Heart left ventricle (tissue), 16 donors: ENCODE measurements at regions not wholly inside any gene's neighbourhood (a gene's known extent, or its start where the extent isn't known, plus 50 kb on each side); places are given as distances from the start of the nearest gene placed in this dataset.
"Not testable (repeated sequence)": the region's sequence is repeated elsewhere in the genome, so short reads cannot be mapped to it uniquely, and the experiment has no call there.

Experiments used
- ATAC-seq, 4 donors: fragments of 200-7000 bp; cut with Tn5 transposase; one replicate each; pipeline ENCODE4 v1.9.1; 2020 to 2022; ENCODE audit warnings: moderate library complexity in 4 of 4, mild to moderate bottlenecking in 3 of 4, moderate number of reproducible peaks in 1 of 4
- DNase-seq, 5 donors: peaks; one replicate each; pipeline ENCODE4 v3.0.0-alpha.2; 2020
- H3K27ac ChIP-seq, 12 donors: fragments of 200-600 bp; sonication (generic) in 4 of 12; one replicate each; pipeline versions ENCODE4 v1.5.0 to v1.8.0; 2016 to 2022; ENCODE audit warnings: mild to moderate bottlenecking in 2 of 12
- H3K27me3 ChIP-seq, 9 donors: fragments of 200-600 bp; sonication (generic) in 2 of 9; one replicate each; pipeline versions ENCODE4 v1.5.1 to v1.8.0; 2016 to 2022; ENCODE audit warnings: mild to moderate bottlenecking in 3 of 9
- H3K36me3 ChIP-seq, 9 donors: fragments of 200-600 bp; sonication (generic) in 2 of 9; one replicate each; pipeline versions ENCODE4 v1.5.0 to v1.8.0; 2018 to 2022; ENCODE audit warnings: mild to moderate bottlenecking in 2 of 9
- H3K4me1 ChIP-seq, 12 donors: fragments of 200-600 bp; sonication (generic) in 4 of 12; one replicate each; pipeline versions ENCODE4 v1.5.0 to v1.8.0; 2016 to 2022; ENCODE audit warnings: mild to moderate bottlenecking in 3 of 12
- H3K4me3 ChIP-seq, 12 donors: fragments of 200-600 bp; sonication (generic) in 4 of 12; one replicate each; pipeline versions ENCODE4 v1.5.0 to v1.8.0; 2017 to 2022; ENCODE audit warnings: mild to moderate bottlenecking in 9 of 12, moderate library complexity in 4 of 12
- H3K9me3 ChIP-seq, 12 donors: fragments of 200-600 bp; sonication (generic) in 4 of 12; one replicate each; pipeline versions ENCODE4 v1.5.0 to v1.8.0; 2016 to 2022; ENCODE audit warnings: mild to moderate bottlenecking in 1 of 12
- WGBS, 4 donors: extraction: QIAGEN DNeasy Blood & Tissue Kit in 2 of 4; methylation state at CpG; one replicate each; pipeline versions ENCODE4 v1.1.5 to v1.1.7; 2013 to 2018; 5-methylcytosine and 5-hydroxymethylcytosine counted together
- intact Hi-C, 10 donors: fragments of 100-400 bp; cut with DNase I; formaldehyde crosslinking; loops; one replicate each; pipeline versions ENCODE4 v1.11.1 to v1.14.2; 2022
- donor health status: ischemic (EF 13 %, LVEDD 7.1; RV severe dilation, severe dysfunction).
- donor health status: healthy with polysubstance abuse.
- donor health status: DM: no; HTN: yes; CAD: no.
- donor health status: DM: no; HTN: no; CAD: no.
- donor health status: ischemic (EF 25% LVEDD 6.9; RV normal size, moderate dysfunction).
- donor health status: ischemic (EF 25% LVEDD 5.7; RV mildly dilated, moderate dysfunction).
- donor health status: healthy.
- donor health status: DM: yes; HTN: yes; CAD: no.
- donor health status: ischemic (EF 35%, LVEDD 5.7; RV mildly dilated, moderate dysfunction).
- donor health status: nonischemic (EF 11% LVEDD 7.7; RV severe dilation, severe dysfunction).
- donor health status: DM: yes; HTN: yes; CAD: no.
- donor health status: PGD.
- donor health status: ischemic (EF 29% LVEDD 5.4; RV normal size, mild dysfunction).
- donor health status: nonischemic (EF 23%, LVEDD 6.1; RV moderate dilation, normal function).

GRCh38 chr7:73213076-73213475 is 95.5 kb downstream of the NSUN5 start:
- 43 to 58% (median 47%) methylated on average over 4 of the region's 7 CpGs for WGBS, 4 donors
- H3K27me3 ChIP-seq, intact Hi-C loops, H3K9me3 ChIP-seq, H3K27ac ChIP-seq, H3K4me3 ChIP-seq, H3K36me3 ChIP-seq, H3K4me1 ChIP-seq: not testable (repeated sequence)
- DNase-seq (peak in 3 of 5 donors; percentile 17 to 57 (median 24)), ATAC-seq (peak; percentile 26 to 48 (median 45))

- ATAC-seq, H3K27ac ChIP-seq, H3K4me3 ChIP-seq, H3K27me3 ChIP-seq, DNase-seq, H3K36me3 ChIP-seq, intact Hi-C loops, H3K9me3 ChIP-seq, H3K4me1 ChIP-seq: not testable (repeated sequence)
- 50 to 61% (median 59%) methylated on average over 1 of the region's 3 CpGs for WGBS, 4 donors
These were observed 103.0 kb downstream of the NSUN5 start for GRCh38 chr7:73205594-73205993.

- H3K27me3 ChIP-seq, H3K36me3 ChIP-seq, H3K4me1 ChIP-seq, intact Hi-C loops, H3K9me3 ChIP-seq, ATAC-seq, H3K27ac ChIP-seq, H3K4me3 ChIP-seq, DNase-seq: not testable (repeated sequence)
- 84 to 93% (median 86%) methylated on average over 2 to 5 of the region's 5 CpGs for WGBS, 4 donors
These were observed 103.7 kb downstream of the NSUN5 start for GRCh38 chr7:73204898-73205297.

GRCh38 chr7:73203312-73203711 is 105.3 kb downstream of the NSUN5 start:
- H3K9me3 ChIP-seq, H3K4me1 ChIP-seq, DNase-seq, H3K27ac ChIP-seq, H3K27me3 ChIP-seq, H3K4me3 ChIP-seq, H3K36me3 ChIP-seq, intact Hi-C loops: not testable (repeated sequence)
- WGBS, 4 donors, result 98 to 100% (median 100%) methylated on average over 1 to 5 of the region's 5 CpGs
- ATAC-seq, result peak in 1 of 4 donors; percentile 23

- intact Hi-C loops, H3K36me3 ChIP-seq, H3K27me3 ChIP-seq, ATAC-seq, H3K9me3 ChIP-seq, H3K4me3 ChIP-seq, H3K4me1 ChIP-seq: not testable (repeated sequence)
- peak in 1 of 5 donors; percentile 7 for DNase-seq
- peak overlapping the region in 1 of 12 donors; percentile 64 for H3K27ac ChIP-seq
- WGBS, 4 donors, result 92 to 96% (median 95%) methylated on average over 8 to 9 of the region's 9 CpGs
These were observed 107.4 kb downstream of the NSUN5 start for GRCh38 chr7:73201264-73201663.

GRCh38 chr7:73200518-73201099 is 108.0 kb downstream of the NSUN5 start:
- H3K4me1 ChIP-seq, H3K4me3 ChIP-seq, DNase-seq, H3K27ac ChIP-seq, intact Hi-C loops, H3K36me3 ChIP-seq, H3K9me3 ChIP-seq, H3K27me3 ChIP-seq: not testable (repeated sequence)
- no CpG with 5 or more reads among the region's 9 CpGs for WGBS, 4 donors
- peak; percentile 85 to 93 (median 89) for ATAC-seq

- intact Hi-C loops, ATAC-seq: not testable (repeated sequence)
- WGBS, 4 donors, result 92 to 100% (median 97%) methylated on average over 5 to 9 of the region's 10 CpGs
These were observed 108.2 kb upstream of the SPDYE9 start for GRCh38 chr7:73193991-73194390.

GRCh38 chr7:73190483-73191155 is 104.8 kb upstream of the SPDYE9 start:
- H3K36me3 ChIP-seq, H3K27ac ChIP-seq, H3K9me3 ChIP-seq, intact Hi-C loops, H3K27me3 ChIP-seq, H3K4me3 ChIP-seq, H3K4me1 ChIP-seq, DNase-seq: not testable (repeated sequence)
- peak; percentile 51 to 91 (median 86) for ATAC-seq
- WGBS, 4 donors, result 50 to 60% methylated on average over 4 of the region's 9 CpGs; no CpG with 5 or more reads in 2 of the 4 donors

More at GRCh38 chr7:73193991-73194390, 108.2 kb upstream of the SPDYE9 start:
- not testable (repeated sequence) for H3K27me3 ChIP-seq, H3K27ac ChIP-seq, H3K36me3 ChIP-seq, H3K9me3 ChIP-seq, H3K4me3 ChIP-seq, H3K4me1 ChIP-seq, DNase-seq

- WGBS, 4 donors, result 90 to 98% (median 97%) methylated on average over 5 to 6 of the region's 9 CpGs; no CpG with 5 or more reads in 1 of the 4 donors
- ATAC-seq, H3K27ac ChIP-seq, intact Hi-C loops, H3K36me3 ChIP-seq, H3K4me3 ChIP-seq, H3K4me1 ChIP-seq, H3K9me3 ChIP-seq, H3K27me3 ChIP-seq: not testable (repeated sequence)
- peak in 1 of 5 donors; percentile 2 for DNase-seq
These were observed 102.4 kb upstream of the SPDYE9 start for GRCh38 chr7:73188287-73188686.

- no CpG with 5 or more reads among the region's 14 CpGs for WGBS, 4 donors
- H3K4me3 ChIP-seq, H3K36me3 ChIP-seq, intact Hi-C loops, H3K4me1 ChIP-seq, ATAC-seq, H3K27ac ChIP-seq, DNase-seq, H3K9me3 ChIP-seq, H3K27me3 ChIP-seq: not testable (repeated sequence)
These were observed 100.9 kb upstream of the SPDYE9 start for GRCh38 chr7:73186589-73187309.

GRCh38 chr7:73176813-73177212 is 91.0 kb upstream of the SPDYE9 start:
- intact Hi-C loops, H3K36me3 ChIP-seq, DNase-seq, H3K27ac ChIP-seq, H3K9me3 ChIP-seq, H3K27me3 ChIP-seq, H3K4me3 ChIP-seq, ATAC-seq, H3K4me1 ChIP-seq: not testable (repeated sequence)
- WGBS, 4 donors, result no CpG with 5 or more reads among the region's 5 CpGs
